ENCODE measurements at regions not wholly inside any gene's neighbourhood (a gene's known extent, or its start where the extent isn't known, plus 50 kb on each side); places are given as distances from the start of the nearest gene placed in this dataset.

GRCh38 chr7:72524037-72524436, 111.9 kb upstream of the CALN1 start:
- no peak overlapping the region for H3K4me3 ChIP-seq (ENCODE audit: low read depth, low read length)
- TF ChIP-seq CTCF (IDR thresholded peaks at IDR 0.05; ENCODE audit: low read depth, low read length, missing control alignments), result no peak
- no peak for DNase-seq (ENCODE audit: low read depth)

GRCh38 chr7:72504061-72504706, 92.0 kb upstream of the CALN1 start:
- H3K4me3 ChIP-seq (ENCODE audit: low read depth, low read length), result no peak overlapping the region
- no peak for DNase-seq (ENCODE audit: low read depth)
- TF ChIP-seq CTCF (IDR thresholded peaks at IDR 0.05; ENCODE audit: low read depth, low read length, missing control alignments), result no peak

- H3K4me3 ChIP-seq (ENCODE audit: low read depth, low read length), result no peak overlapping the region
- no peak for DNase-seq (ENCODE audit: low read depth)
- TF ChIP-seq CTCF (IDR thresholded peaks at IDR 0.05; ENCODE audit: low read depth, low read length, missing control alignments), result no peak
Observed at GRCh38 chr7:72503644-72504043, 91.5 kb upstream of the CALN1 start.

GRCh38 chr7:72494807-72495206, 82.7 kb upstream of the CALN1 start:
- DNase-seq (ENCODE audit: low read depth), result no peak
- H3K4me3 ChIP-seq (ENCODE audit: low read depth, low read length), result no peak overlapping the region
- TF ChIP-seq CTCF (IDR thresholded peaks at IDR 0.05; ENCODE audit: low read depth, low read length, missing control alignments), result no peak

GRCh38 chr7:72493850-72494661, 81.9 kb upstream of the CALN1 start:
- no peak overlapping the region for H3K4me3 ChIP-seq (ENCODE audit: low read depth, low read length)
- peak; percentile 18 for DNase-seq (ENCODE audit: low read depth)
- TF ChIP-seq CTCF (IDR thresholded peaks at IDR 0.05; ENCODE audit: low read depth, low read length, missing control alignments), result peak; percentile 80

- no peak overlapping the region for H3K4me3 ChIP-seq (ENCODE audit: low read depth, low read length)
- TF ChIP-seq CTCF (IDR thresholded peaks at IDR 0.05; ENCODE audit: low read depth, low read length, missing control alignments), result no peak
- no peak for DNase-seq (ENCODE audit: low read depth)
Observed at GRCh38 chr7:72492461-72493065, 80.4 kb upstream of the CALN1 start.

Data from GM12864 (cell line).